K562 (cell line): ENCODE measurements at regions not wholly inside any gene's neighbourhood (a gene's known extent, or its start where the extent isn't known, plus 50 kb on each side); places are given as distances from the start of the nearest gene placed in this dataset.

Experiments
- ATAC-seq: fragments of 200-7000 bp; cut with Tn5 transposase; 3 replicates; pipeline ENCODE4 v1.9.1; 2020; ENCODE audit warnings: moderate library complexity
- BruUV-seq: library from RNA; stranded (reverse); fragments of 400-500 nt; replicated peaks from 2 replicates; lab custom pipeline; 2021; lab: Mats Ljungman, UMichigan
- CTCF ChIA-PET: fragments of 300-600 bp; formaldehyde crosslinking; extraction: SDS; loops from one replicate; lab custom pipeline; 2021; ENCODE audit warnings: low intra/inter-chr PET ratio; lab: Yijun Ruan, JAX
- POLR2A ChIA-PET: fragments of 300-600, 350-650 bp; sonication (Branson Sonifier 250); formaldehyde crosslinking; extraction: SDS; loops from one replicate; lab custom pipeline; 2021; ENCODE audit warnings: antibody characterized with exemption, inconsistent platforms; lab: Yijun Ruan, JAX
- DNase-seq, 4 experiments: peaks; one replicate each; pipeline versions ENCODE4 v3.0.0 to v3.0.0-alpha.2; 2011 to 2018; ENCODE audit warnings: low spot score in 3 of 4, mixed read lengths in 3 of 4; ENCODE audit errors: extremely low read depth in 1 of 4
- FAIRE-seq: peaks from 2 replicates; lab custom pipeline; 2011; peaks lifted over from hg19 to GRCh38; lab: Jason Lieb, UNC
- H2AFZ ChIP-seq: 2 replicates; pipeline ENCODE4 v1.6.0; 2011; ENCODE audit warnings: low read depth, low read length, control low read depth, inconsistent platforms
- H3K27ac ChIP-seq: fragments of 200-600 bp; 3 replicates; pipeline ENCODE4 v1.8.0; 2011; ENCODE audit warnings: low read depth, mild to moderate bottlenecking, control low read depth, inconsistent platforms, low read length, moderate library complexity, mixed read lengths; ENCODE audit errors: extremely low read depth
- H3K27me3 ChIP-seq, 2 experiments: fragments of 300-600 bp in 1 of 2; 2 replicates in 1 of 2; 3 replicates in 1 of 2; pipeline versions ENCODE4 v1.6.0 to v1.8.0; 2011; ENCODE audit warnings: inconsistent platforms in 2 of 2, low read length in 2 of 2, mild to moderate bottlenecking in 1 of 2, mixed read lengths in 1 of 2, moderate library complexity in 1 of 2; ENCODE audit not compliant: control insufficient read depth in 2 of 2, insufficient read depth in 2 of 2
- H3K36me3 ChIP-seq: fragments of 300-600 bp; 3 replicates; pipeline ENCODE4 v1.8.0; 2011; ENCODE audit warnings: mild to moderate bottlenecking, low read length, inconsistent platforms; ENCODE audit not compliant: control insufficient read depth, insufficient read depth
- H3K4me1 ChIP-seq, 2 experiments: fragments of 200-600 bp in 1 of 2; replicated peaks in 1 of 2; 2 replicates in 1 of 2; 3 replicates in 1 of 2; pipeline versions ENCODE4 v1.5.1 to v1.8.0; 2011; ENCODE audit warnings: inconsistent platforms in 2 of 2, low read length in 2 of 2, mild to moderate bottlenecking in 1 of 2, mixed read lengths in 1 of 2, moderate library complexity in 1 of 2; ENCODE audit not compliant: control insufficient read depth in 2 of 2, insufficient read depth in 2 of 2
- H3K4me2 ChIP-seq: 2 replicates; pipeline ENCODE4 v1.6.1; 2011; ENCODE audit warnings: low read length, control low read depth, inconsistent platforms, mixed read lengths; ENCODE audit not compliant: insufficient read depth
- H3K4me3 ChIP-seq: fragments of 200-600 bp; sonication (generic), shearing (Covaris generic); 2 replicates; pipeline ENCODE4 v1.5.1; 2016; ENCODE audit warnings: control low read depth, inconsistent platforms
- H3K79me2 ChIP-seq: fragments of 200-600 bp; 3 replicates; pipeline ENCODE4 v1.8.0; 2011; ENCODE audit warnings: low read length, inconsistent platforms; ENCODE audit not compliant: control insufficient read depth, insufficient read depth
- H3K9ac ChIP-seq, 2 experiments: 2 replicates each; pipeline versions ENCODE4 v1.6.0 to v1.6.1; 2011; ENCODE audit warnings: low read depth in 2 of 2, low read length in 2 of 2, control low read depth in 1 of 2, inconsistent platforms in 1 of 2, mild to moderate bottlenecking in 1 of 2, mixed read lengths in 1 of 2; ENCODE audit not compliant: insufficient read depth in 1 of 2
- H3K9me1 ChIP-seq: one replicate; pipeline ENCODE4 v1.6.0; 2011; ENCODE audit warnings: inconsistent platforms, mild to moderate bottlenecking, low read length, moderate library complexity; ENCODE audit not compliant: control insufficient read depth, insufficient read depth
- H3K9me3 ChIP-seq: replicated peaks from 2 replicates; pipeline ENCODE4 v1.5.1; 2011; ENCODE audit warnings: low read depth, low read length, inconsistent platforms; ENCODE audit not compliant: control insufficient read depth, insufficient read depth
- H4K20me1 ChIP-seq: replicated peaks from 2 replicates; pipeline ENCODE4 v1.6.1; 2011; ENCODE audit warnings: low read length, inconsistent platforms, mixed read lengths; ENCODE audit not compliant: control insufficient read depth, insufficient read depth
- ARID1B ChIP-seq: fragments of 450-650 bp; IDR thresholded peaks from 2 replicates; pipeline ENCODE4 v1.6.1; 2016; ENCODE audit warnings: antibody characterized with exemption, mild to moderate bottlenecking, inconsistent platforms
- MYNN ChIP-seq, 2 experiments: sonication (generic); formaldehyde crosslinking in 1 of 2; IDR thresholded peaks; 2 replicates each; pipeline versions ENCODE4 v1.5.0 to v1.6.1; 2016 to 2020; ENCODE audit warnings: antibody characterized with exemption in 1 of 2, missing genetic modification reagents in 1 of 2
- NBN ChIP-seq: fragments of 450-650 bp; IDR thresholded peaks from 2 replicates; pipeline ENCODE4 v1.6.1; 2016; ENCODE audit warnings: low read depth, mild to moderate bottlenecking
- NELFE ChIP-seq: IDR thresholded peaks from 2 replicates; pipeline ENCODE4 v1.6.1; 2011; ENCODE audit warnings: mild to moderate bottlenecking; ENCODE audit not compliant: insufficient read depth, insufficient read length
- PRMT5 ChIP-seq: sonication (generic); formaldehyde crosslinking; IDR thresholded peaks from 2 replicates; pipeline ENCODE4 v1.5.0; 2020; ENCODE audit warnings: missing genetic modification reagents
- SMC3 ChIP-seq: conservative IDR thresholded peaks from 2 replicates; pipeline ENCODE4 v1.6.1; 2011; ENCODE audit warnings: low read depth, low read length, improper control_type of control experiment; ENCODE audit not compliant: insufficient read depth
- TEAD4 ChIP-seq, 2 experiments: sonication (generic) in 1 of 2; formaldehyde crosslinking in 1 of 2; IDR thresholded peaks; 2 replicates each; pipeline versions ENCODE4 v1.6.1 to v1.8.0; 2012 to 2022; ENCODE audit warnings: borderline replicate concordance in 1 of 2, inconsistent platforms in 1 of 2, low read length in 1 of 2, mild to moderate bottlenecking in 1 of 2, missing genetic modification reagents in 1 of 2
- TOE1 ChIP-seq, 2 experiments: fragments of 450-650 bp in 1 of 2; sonication (generic) in 1 of 2; formaldehyde crosslinking in 1 of 2; IDR thresholded peaks; 2 replicates each; pipeline versions ENCODE4 v1.7.1 to v1.8.0; 2016 to 2022; ENCODE audit warnings: borderline replicate concordance in 2 of 2, mild to moderate bottlenecking in 2 of 2, antibody characterized with exemption in 1 of 2, inconsistent platforms in 1 of 2, low read depth in 1 of 2, missing genetic modification reagents in 1 of 2, moderate library complexity in 1 of 2
- ZFP30 ChIP-seq: fragments of 250-450 bp; sonication (Bioruptor Pico); IDR thresholded peaks from 2 replicates; pipeline ENCODE4 v1.8.0; 2022; ENCODE audit warnings: moderate library complexity, mild to moderate bottlenecking, inconsistent platforms, borderline replicate concordance
- ZNF324 ChIP-seq: fragments of 250-450 bp; sonication (Bioruptor Pico); IDR thresholded peaks from 2 replicates; pipeline ENCODE4 v1.4.0; 2020; ENCODE audit warnings: mild to moderate bottlenecking
- ZNF408 ChIP-seq: fragments of 250-450 bp; sonication (Bioruptor Pico); IDR thresholded peaks from 2 replicates; pipeline ENCODE4 v1.4.0; 2020; ENCODE audit warnings: low read depth, mild to moderate bottlenecking, moderate library complexity
- ZNF668 ChIP-seq: fragments of 250-450 bp; sonication (Bioruptor Pico); IDR thresholded peaks from 2 replicates; pipeline ENCODE4 v1.8.0; 2022; ENCODE audit warnings: mild to moderate bottlenecking, inconsistent platforms
- WGBS: fragments of 100-300 bp; shearing (Covaris generic); methylation state at CpG from one replicate; pipeline ENCODE4 v1.1.6; 2016; ENCODE audit warnings: low coverage, mixed read lengths; ENCODE audit not compliant: insufficient coverage; ENCODE audit errors: missing lambda C conversion rate; 5-methylcytosine and 5-hydroxymethylcytosine counted together
- in situ Hi-C: fragments of 300-500 bp; cut with MboI; formaldehyde crosslinking; loops from 4 replicates; pipeline ENCODE4 v1.15.0; 2018; ENCODE audit warnings: inconsistent platforms, mixed read lengths
- intact Hi-C: fragments of 100-400 bp; cut with micrococcal nuclease; formaldehyde crosslinking; loops from 2 replicates; pipeline ENCODE4 v1.14.2; 2022
- TF ChIP-seq, protein P1 (sequence below), 3 experiments: IDR thresholded peaks in 2 of 3; conservative IDR thresholded peaks in 1 of 3; 2 replicates each; pipeline ENCODE4 v1.5.1; 2011 to 2012; ENCODE audit warnings: low read length in 3 of 3, mild to moderate bottlenecking in 3 of 3, control low read depth in 2 of 3, improper control_type of control experiment in 1 of 3, inconsistent platforms in 1 of 3, low read depth in 1 of 3, mixed read lengths in 1 of 3, moderate library complexity in 1 of 3; ENCODE audit not compliant: insufficient read depth in 2 of 3
- TF ChIP-seq, protein P2 (sequence below): fragments of 250-450 bp; sonication (Bioruptor Pico); IDR thresholded peaks from 2 replicates; pipeline ENCODE4 v1.4.0; 2020
- TF ChIP-seq, protein P3 (sequence below): fragments of 250-450 bp; sonication (Bioruptor Pico); IDR thresholded peaks from 2 replicates; pipeline ENCODE4 v1.5.0; 2021; ENCODE audit warnings: mild to moderate bottlenecking, borderline replicate concordance

DNA sequence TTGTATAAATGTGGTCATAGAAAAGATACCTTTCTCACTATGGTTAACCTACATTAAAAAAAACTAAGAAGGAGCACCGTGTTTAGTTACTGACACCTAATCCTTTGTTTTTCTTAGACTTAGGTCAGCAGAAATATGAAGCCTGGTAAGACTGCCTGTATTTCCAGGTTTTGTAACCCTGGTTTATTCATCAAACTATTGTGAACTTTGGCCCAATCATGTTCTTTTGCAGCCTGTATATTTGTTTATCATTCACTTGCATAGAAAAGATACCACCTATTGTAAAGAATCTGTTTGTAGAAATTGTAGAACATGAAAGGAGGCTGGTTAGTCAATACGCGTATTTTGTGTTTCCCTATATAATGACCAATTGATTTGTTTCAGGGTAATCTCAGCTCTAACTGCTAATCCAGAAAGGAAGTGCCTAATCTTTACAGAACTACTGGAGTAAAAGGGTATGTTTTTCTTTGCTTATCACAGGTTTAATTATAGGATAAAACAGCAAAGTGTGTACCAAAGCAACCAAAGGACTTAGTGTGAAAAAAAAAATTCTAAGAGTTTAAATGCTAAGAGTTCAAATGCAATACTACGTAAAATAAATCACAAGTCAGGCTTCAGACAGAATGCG, 103.6 kb downstream of the LURAP1L start:
- Histone ChIP-seq H3K36me3 (no peaks in the 10 kb centered on the region), H2AFZ (no peak overlapping the region), H4K20me1 (no peaks in the 10 kb centered on the region), H3K4me3 (no peak overlapping the region), H3K4me1 (no peaks in the 10 kb centered on the region), H3K27me3 (no peaks in the 10 kb centered on the region), H3K4me2 (no peak overlapping the region), H3K9me3 (no peaks in the 10 kb centered on the region), H3K79me2 (no peaks in the 10 kb centered on the region), H3K9ac (no peak overlapping the region), H3K27ac (no peak overlapping the region), H3K9me1 (no peaks in the 10 kb centered on the region)
- no peak for ATAC-seq
- 0% methylated on average over 5 of the region's 5 CpGs for WGBS
- no peak for DNase-seq
- BruUV-seq: no TSS peak
- intact Hi-C loops: no loop called here
- in situ Hi-C loops: no loop called here
- ChIA-PET POLR2A (no interaction called here), CTCF (no interaction called here)
- FAIRE-seq: no peak
- TF ChIP-seq TOE1 (IDR thresholded peaks at IDR 0.05; ENCODE audit: borderline replicate concordance) (no peak), TOE1 (CRISPR knock-in tag; IDR thresholded peaks at IDR 0.05; ENCODE audit: borderline replicate concordance, low read depth) (no peak), PRMT5 (CRISPR knock-in tag) (no peak), NBN (no peak), NELFE (no peak), SMC3 (no peak), ZFP30 (CRISPR knock-in tag) (no peak), ZNF668 (CRISPR knock-in tag) (no peak), ZNF408 (CRISPR knock-in tag) (no peak), ARID1B (no peak), ZNF324 (CRISPR knock-in tag) (no peak), TEAD4 (IDR thresholded peaks at IDR 0.05; ENCODE audit: low read length) (no peak), TEAD4 (CRISPR knock-in tag; IDR thresholded peaks at IDR 0.05; ENCODE audit: borderline replicate concordance) (no peak), MYNN (IDR thresholded peaks at IDR 0.05) (no peak), MYNN (CRISPR knock-in tag; IDR thresholded peaks at IDR 0.05) (no peak)
- TF ChIP-seq, protein P1, sequence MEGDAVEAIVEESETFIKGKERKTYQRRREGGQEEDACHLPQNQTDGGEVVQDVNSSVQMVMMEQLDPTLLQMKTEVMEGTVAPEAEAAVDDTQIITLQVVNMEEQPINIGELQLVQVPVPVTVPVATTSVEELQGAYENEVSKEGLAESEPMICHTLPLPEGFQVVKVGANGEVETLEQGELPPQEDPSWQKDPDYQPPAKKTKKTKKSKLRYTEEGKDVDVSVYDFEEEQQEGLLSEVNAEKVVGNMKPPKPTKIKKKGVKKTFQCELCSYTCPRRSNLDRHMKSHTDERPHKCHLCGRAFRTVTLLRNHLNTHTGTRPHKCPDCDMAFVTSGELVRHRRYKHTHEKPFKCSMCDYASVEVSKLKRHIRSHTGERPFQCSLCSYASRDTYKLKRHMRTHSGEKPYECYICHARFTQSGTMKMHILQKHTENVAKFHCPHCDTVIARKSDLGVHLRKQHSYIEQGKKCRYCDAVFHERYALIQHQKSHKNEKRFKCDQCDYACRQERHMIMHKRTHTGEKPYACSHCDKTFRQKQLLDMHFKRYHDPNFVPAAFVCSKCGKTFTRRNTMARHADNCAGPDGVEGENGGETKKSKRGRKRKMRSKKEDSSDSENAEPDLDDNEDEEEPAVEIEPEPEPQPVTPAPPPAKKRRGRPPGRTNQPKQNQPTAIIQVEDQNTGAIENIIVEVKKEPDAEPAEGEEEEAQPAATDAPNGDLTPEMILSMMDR (IDR thresholded peaks at IDR 0.05 in 2 of 3, conservative IDR thresholded peaks at IDR 0.05 in 1 of 3; ENCODE audit: insufficient read depth in 2 of 3, low read depth in 1 of 3, low read length in 3 of 3): no peak
- TF ChIP-seq, protein P2, sequence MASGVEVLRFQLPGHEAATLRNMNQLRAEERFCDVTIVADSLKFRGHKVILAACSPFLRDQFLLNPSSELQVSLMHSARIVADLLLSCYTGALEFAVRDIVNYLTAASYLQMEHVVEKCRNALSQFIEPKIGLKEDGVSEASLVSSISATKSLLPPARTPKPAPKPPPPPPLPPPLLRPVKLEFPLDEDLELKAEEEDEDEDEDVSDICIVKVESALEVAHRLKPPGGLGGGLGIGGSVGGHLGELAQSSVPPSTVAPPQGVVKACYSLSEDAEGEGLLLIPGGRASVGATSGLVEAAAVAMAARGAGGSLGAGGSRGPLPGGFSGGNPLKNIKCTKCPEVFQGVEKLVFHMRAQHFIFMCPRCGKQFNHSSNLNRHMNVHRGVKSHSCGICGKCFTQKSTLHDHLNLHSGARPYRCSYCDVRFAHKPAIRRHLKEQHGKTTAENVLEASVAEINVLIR (CRISPR knock-in tag): no peak
- TF ChIP-seq, protein P3, sequence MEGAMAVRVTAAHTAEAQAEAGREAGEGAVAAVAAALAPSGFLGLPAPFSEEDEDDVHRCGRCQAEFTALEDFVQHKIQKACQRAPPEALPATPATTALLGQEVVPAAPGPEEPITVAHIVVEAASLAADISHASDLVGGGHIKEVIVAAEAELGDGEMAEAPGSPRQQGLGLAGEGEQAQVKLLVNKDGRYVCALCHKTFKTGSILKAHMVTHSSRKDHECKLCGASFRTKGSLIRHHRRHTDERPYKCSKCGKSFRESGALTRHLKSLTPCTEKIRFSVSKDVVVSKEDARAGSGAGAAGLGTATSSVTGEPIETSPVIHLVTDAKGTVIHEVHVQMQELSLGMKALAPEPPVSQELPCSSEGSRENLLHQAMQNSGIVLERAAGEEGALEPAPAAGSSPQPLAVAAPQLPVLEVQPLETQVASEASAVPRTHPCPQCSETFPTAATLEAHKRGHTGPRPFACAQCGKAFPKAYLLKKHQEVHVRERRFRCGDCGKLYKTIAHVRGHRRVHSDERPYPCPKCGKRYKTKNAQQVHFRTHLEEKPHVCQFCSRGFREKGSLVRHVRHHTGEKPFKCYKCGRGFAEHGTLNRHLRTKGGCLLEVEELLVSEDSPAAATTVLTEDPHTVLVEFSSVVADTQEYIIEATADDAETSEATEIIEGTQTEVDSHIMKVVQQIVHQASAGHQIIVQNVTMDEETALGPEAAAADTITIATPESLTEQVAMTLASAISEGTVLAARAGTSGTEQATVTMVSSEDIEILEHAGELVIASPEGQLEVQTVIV (CRISPR knock-in tag): no peak
